IMR-90 (cell line): ENCODE measurements at regions not wholly inside any gene's neighbourhood (a gene's known extent, or its start where the extent isn't known, plus 50 kb on each side); places are given as distances from the start of the nearest gene placed in this dataset.

Experiments used
- BHLHE40 ChIP-seq: fragments of 150-350 bp; IDR thresholded peaks from 2 replicates; pipeline ENCODE4 v1.6.1; 2016; ENCODE audit warnings: mild to moderate bottlenecking, low read depth, low read length
- CEBPB ChIP-seq: IDR thresholded peaks from 2 replicates; pipeline ENCODE4 v1.6.1; 2012; ENCODE audit warnings: low read depth, low read length, improper control_type of control experiment
- CTCF ChIP-seq: conservative IDR thresholded peaks from 2 replicates; pipeline ENCODE4 v1.5.1; 2012; ENCODE audit warnings: mild to moderate bottlenecking, low read depth, low read length, improper control_type of control experiment
- FOS ChIP-seq: fragments of 150-350 bp; IDR thresholded peaks from 2 replicates; pipeline ENCODE4 v1.6.1; 2016; ENCODE audit warnings: low read depth, low read length
- MAFK ChIP-seq: IDR thresholded peaks from 2 replicates; pipeline ENCODE4 v1.6.1; 2012; ENCODE audit warnings: low read depth, low read length, improper control_type of control experiment
- MAZ ChIP-seq: IDR thresholded peaks from 2 replicates; pipeline ENCODE4 v1.6.1; 2012; ENCODE audit warnings: low read depth, mild to moderate bottlenecking, low read length, improper control_type of control experiment, moderate library complexity, borderline replicate concordance
- MXI1 ChIP-seq: IDR thresholded peaks from 2 replicates; pipeline ENCODE4 v1.6.1; 2012; ENCODE audit warnings: low read depth, mild to moderate bottlenecking, low read length, moderate library complexity, borderline replicate concordance
- NFE2L2 ChIP-seq: fragments of 150-350 bp; IDR thresholded peaks from 2 replicates; pipeline ENCODE4 v1.6.1; 2016; ENCODE audit warnings: low read depth, mild to moderate bottlenecking, low read length
- POLR2A ChIP-seq: IDR thresholded peaks from 2 replicates; pipeline ENCODE4 v1.6.1; 2012; ENCODE audit warnings: mild to moderate bottlenecking, low read depth, low read length
- RAD21 ChIP-seq: IDR thresholded peaks from 2 replicates; pipeline ENCODE4 v1.6.1; 2012; ENCODE audit warnings: low read length, improper control_type of control experiment
- RCOR1 ChIP-seq: IDR thresholded peaks from 2 replicates; pipeline ENCODE4 v1.6.1; 2012; ENCODE audit warnings: mild to moderate bottlenecking, low read length, improper control_type of control experiment; ENCODE audit not compliant: insufficient replicate concordance
- USF2 ChIP-seq: fragments of 150-350 bp; IDR thresholded peaks from 2 replicates; pipeline ENCODE4 v1.6.1; 2017; ENCODE audit warnings: mild to moderate bottlenecking, antibody characterized with exemption, low read length, low read depth

- no peak for TF ChIP-seq CTCF
- no peak for TF ChIP-seq FOS
- no peak for TF ChIP-seq MXI1
- TF ChIP-seq POLR2A, result no peak
- TF ChIP-seq MAFK, result no peak
- TF ChIP-seq BHLHE40, result no peak
- no peak for TF ChIP-seq RAD21
- no peak for TF ChIP-seq MAZ
- TF ChIP-seq RCOR1, result no peak
- TF ChIP-seq NFE2L2, result no peak
- TF ChIP-seq USF2, result no peak
- TF ChIP-seq CEBPB, result no peak
Observed at GRCh38 chr14:73788317-73788598, 63.4 kb upstream of the PTGR2 start.
